ENCODE measurements at regions not wholly inside any gene's neighbourhood (a gene's known extent, or its start where the extent isn't known, plus 50 kb on each side); places are given as distances from the start of the nearest gene placed in this dataset.

- no peak for TF ChIP-seq ZHX1 (conservative IDR thresholded peaks at IDR 0.05; ENCODE audit: low read length)
- TF ChIP-seq C11orf30 (IDR thresholded peaks at IDR 0.05; ENCODE audit: low read depth): no peak
- TF ChIP-seq TEAD4 (IDR thresholded peaks at IDR 0.05; ENCODE audit: low read length): peak; percentile 94
- no peak for TF ChIP-seq TEAD4 (CRISPR knock-in tag; IDR thresholded peaks at IDR 0.05; ENCODE audit: borderline replicate concordance)
- TF ChIP-seq SRSF3 (IDR thresholded peaks at IDR 0.05; ENCODE audit: insufficient read depth, low read length): no peak
- peak; percentile 45; the same call in 1 of the 2 replicates for TF ChIP-seq NFIC (IDR thresholded peaks at IDR 0.05)
- no peak for TF ChIP-seq BCOR (IDR thresholded peaks at IDR 0.05)
- TF ChIP-seq ZNF41 (CRISPR knock-in tag; conservative IDR thresholded peaks at IDR 0.05): no peak
- TF ChIP-seq ETV6 (IDR thresholded peaks at IDR 0.05; ENCODE audit: borderline replicate concordance in 1 of 2, low read depth in 2 of 2, low read length in 1 of 2): no peak
- TF ChIP-seq ETV6 (CRISPR knock-in tag; IDR thresholded peaks at IDR 0.05; ENCODE audit: borderline replicate concordance): no peak
- TF ChIP-seq TCFL5 (CRISPR knock-in tag; conservative IDR thresholded peaks at IDR 0.05): no peak
- TF ChIP-seq ZZZ3 (IDR thresholded peaks at IDR 0.05): no peak
- peak; percentile 21; the same call in 1 of the 2 replicates for TF ChIP-seq ETV1 (tag; conservative IDR thresholded peaks at IDR 0.05; ENCODE audit: low read depth)
- TF ChIP-seq ZNF239 (CRISPR knock-in tag; IDR thresholded peaks at IDR 0.05): no peak
- no peak for TF ChIP-seq ZNF143 (CRISPR knock-in tag; IDR thresholded peaks at IDR 0.05)
- peak; percentile 44; the same call in 1 of the 2 replicates for TF ChIP-seq FOSL1 (tag; conservative IDR thresholded peaks at IDR 0.05)
- TF ChIP-seq LARP7 (IDR thresholded peaks at IDR 0.05): no peak
- TF ChIP-seq PREB (CRISPR knock-in tag; IDR thresholded peaks at IDR 0.05): no peak
- no peak for TF ChIP-seq PHB (CRISPR knock-in tag; IDR thresholded peaks at IDR 0.05)
- TF ChIP-seq HNRNPK (IDR thresholded peaks at IDR 0.05; ENCODE audit: low read depth, low read length, poor library complexity, severe bottlenecking): no peak
- no peak for TF ChIP-seq RBM14 (IDR thresholded peaks at IDR 0.05; ENCODE audit: borderline replicate concordance, insufficient read depth, low read depth, low read length)
- peak; percentile 94 for TF ChIP-seq FOXM1 (IDR thresholded peaks at IDR 0.05; ENCODE audit: low read depth)
- TF ChIP-seq FOXM1 (CRISPR knock-in tag; IDR thresholded peaks at IDR 0.05; ENCODE audit: low read depth): no peak
- TF ChIP-seq ZBTB43 (CRISPR knock-in tag; IDR thresholded peaks at IDR 0.05): no peak
- TF ChIP-seq HINFP (tag; conservative IDR thresholded peaks at IDR 0.05; ENCODE audit: low read depth): no peak
- peak; percentile 79 for TF ChIP-seq CC2D1A (IDR thresholded peaks at IDR 0.05)
These were observed 739.7 kb upstream of the NCAM2 start (continued) for GRCh38 chr21:20258542-20258941.

Measured in K562 (cell line).